ENCODE measurements at regions not wholly inside any gene's neighbourhood (a gene's known extent, or its start where the extent isn't known, plus 50 kb on each side); places are given as distances from the start of the nearest gene placed in this dataset.

GRCh38 chr12:114944736-114945135, 260.8 kb upstream of the TBX3 start:
- TF ChIP-seq CTCF (IDR thresholded peaks at IDR 0.05) (no peak), POLR2AphosphoS5 (IDR thresholded peaks at IDR 0.05) (no peak), POLR2A (IDR thresholded peaks at IDR 0.05) (no peak)
